GM12878 (cell line): ENCODE measurements at regions not wholly inside any gene's neighbourhood (a gene's known extent, or its start where the extent isn't known, plus 50 kb on each side); places are given as distances from the start of the nearest gene placed in this dataset.

Source experiments
- ATF3 ChIP-seq: IDR thresholded peaks from 2 replicates; pipeline ENCODE4 v1.6.1; 2011; ENCODE audit warnings: low read depth, mild to moderate bottlenecking, low read length, moderate library complexity, borderline replicate concordance; ENCODE audit errors: extremely low read depth
- BHLHE40 ChIP-seq, 2 experiments: fragments of 450-650 bp in 1 of 2; IDR thresholded peaks; 2 replicates each; pipeline ENCODE4 v1.6.1; 2011 to 2017; ENCODE audit warnings: low read depth in 2 of 2, borderline replicate concordance in 1 of 2, improper control_type of control experiment in 1 of 2, low read length in 1 of 2, mild to moderate bottlenecking in 1 of 2
- EED ChIP-seq: sonication (generic); IDR thresholded peaks from 2 replicates; pipeline ENCODE4 v1.6.1; 2016; ENCODE audit warnings: antibody characterized with exemption, low read depth
- EP300 ChIP-seq, 2 experiments: fragments of 150-350 bp in 1 of 2; IDR thresholded peaks; 2 replicates each; pipeline ENCODE4 v1.6.1; 2011 to 2012; ENCODE audit warnings: low read depth in 2 of 2, low read length in 2 of 2, borderline replicate concordance in 1 of 2, improper control_type of control experiment in 1 of 2, inconsistent platforms in 1 of 2; ENCODE audit not compliant: control insufficient read depth in 1 of 2
- ESRRA ChIP-seq: IDR thresholded peaks from 2 replicates; pipeline ENCODE4 v1.6.1; 2012; ENCODE audit warnings: mild to moderate bottlenecking, low read length, improper control_type of control experiment
- HCFC1 ChIP-seq: fragments of 150-350 bp; IDR thresholded peaks from 2 replicates; pipeline ENCODE4 v1.6.1; 2014; ENCODE audit warnings: low read length
- JUNB ChIP-seq: IDR thresholded peaks from 2 replicates; pipeline ENCODE4 v1.6.1; 2016; ENCODE audit warnings: antibody characterized with exemption, mild to moderate bottlenecking
- MLLT1 ChIP-seq: fragments of 450-650 bp; IDR thresholded peaks from 2 replicates; pipeline ENCODE4 v1.6.1; 2016; ENCODE audit warnings: mild to moderate bottlenecking
- PML ChIP-seq: IDR thresholded peaks from 2 replicates; pipeline ENCODE4 v1.6.1; 2012; ENCODE audit warnings: low read length, inconsistent platforms
- RB1 ChIP-seq: fragments of 450-650 bp; formaldehyde crosslinking; IDR thresholded peaks from 2 replicates; pipeline ENCODE4 v1.6.1; 2017; ENCODE audit warnings: mild to moderate bottlenecking, borderline replicate concordance
- RELB ChIP-seq: fragments of 450-650 bp; IDR thresholded peaks from 2 replicates; pipeline ENCODE4 v1.6.1; 2017; ENCODE audit warnings: low read depth, mild to moderate bottlenecking, moderate library complexity
- REST ChIP-seq: IDR thresholded peaks from 2 replicates; pipeline ENCODE4 v1.6.1; 2012; ENCODE audit warnings: mild to moderate bottlenecking, low read depth, low read length
- ZNF622 ChIP-seq: fragments of 450-650 bp; IDR thresholded peaks from 2 replicates; pipeline ENCODE4 v1.6.1; 2017; ENCODE audit warnings: mild to moderate bottlenecking, inconsistent platforms

- no peak for TF ChIP-seq RELB
- TF ChIP-seq PML: no peak
- TF ChIP-seq RB1: no peak
- TF ChIP-seq ESRRA: no peak
- no peak for TF ChIP-seq ATF3
- TF ChIP-seq REST: no peak
- no peak; a peak in 1 of 4 replicates for TF ChIP-seq BHLHE40 (IDR thresholded peaks at IDR 0.05; ENCODE audit: borderline replicate concordance in 1 of 2, low read depth in 2 of 2, low read length in 1 of 2)
- TF ChIP-seq EP300 (IDR thresholded peaks at IDR 0.05; ENCODE audit: borderline replicate concordance in 1 of 2, control insufficient read depth in 1 of 2, low read depth in 2 of 2, low read length in 2 of 2): 0 out of 4 replicates have a peak, but pooled peaks of 1 of the 2 experiments have one; percentile 46
- no peak for TF ChIP-seq ZNF622
- no peak for TF ChIP-seq HCFC1
- TF ChIP-seq EED: no peak
- TF ChIP-seq JUNB: peak; percentile 10; the same call in 1 of the 2 replicates
- 0 out of 2 replicates have a peak, but pooled peaks have one; percentile 14 for TF ChIP-seq MLLT1
Measured at GRCh38 chr15:38623744-38624143, 59.1 kb upstream of the RASGRP1 start (continued).
